ES-I3 (cell line): ENCODE measurements at regions not wholly inside any gene's neighbourhood (a gene's known extent, or its start where the extent isn't known, plus 50 kb on each side); places are given as distances from the start of the nearest gene placed in this dataset.

Experiments
- H3K36me3 ChIP-seq: 2 replicates; pipeline ENCODE4 v1.6.1; 2013; ENCODE audit warnings: mild to moderate bottlenecking, low read length, control low read depth, moderate library complexity; ENCODE audit not compliant: insufficient read depth
- H3K4me1 ChIP-seq: 2 replicates; pipeline ENCODE4 v1.6.1; 2013; ENCODE audit warnings: mild to moderate bottlenecking, control low read depth, low read length; ENCODE audit not compliant: insufficient read depth
- H3K9ac ChIP-seq: 2 replicates; pipeline ENCODE4 v1.6.1; 2013; ENCODE audit warnings: low read depth, mild to moderate bottlenecking, low read length, moderate library complexity
- H3K9me3 ChIP-seq: 2 replicates; pipeline ENCODE4 v1.6.1; 2013; ENCODE audit warnings: mild to moderate bottlenecking, low read length, moderate library complexity; ENCODE audit not compliant: control insufficient read depth, insufficient read depth

DNA sequence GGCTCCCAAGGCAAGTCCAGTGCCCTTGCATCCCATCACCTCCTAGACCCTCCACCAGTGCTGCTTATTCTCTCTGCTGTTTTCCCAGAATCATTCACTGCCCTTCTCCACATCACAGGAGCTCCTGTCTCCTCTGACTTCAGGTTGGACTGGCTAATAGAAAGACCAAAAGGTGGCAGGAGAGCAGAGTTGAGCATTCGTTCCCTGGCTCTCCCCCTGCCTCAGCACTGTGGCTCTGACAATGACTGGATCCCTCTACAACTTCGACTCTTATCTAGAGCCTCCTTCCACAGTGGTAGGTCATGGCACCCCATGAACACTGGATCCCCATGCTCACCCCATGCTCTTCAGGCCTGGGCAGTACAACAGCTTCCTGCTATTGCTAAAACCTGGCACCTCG, 243.6 kb downstream of the LRRN1 start:
- no peaks in the 10 kb centered on the region for H3K36me3 ChIP-seq
- H3K9me3 ChIP-seq, result no peaks in the 10 kb centered on the region
- H3K9ac ChIP-seq, result no peak overlapping the region
- H3K4me1 ChIP-seq, result no peaks in the 10 kb centered on the region; the same call in 1 of the 2 replicates

DNA sequence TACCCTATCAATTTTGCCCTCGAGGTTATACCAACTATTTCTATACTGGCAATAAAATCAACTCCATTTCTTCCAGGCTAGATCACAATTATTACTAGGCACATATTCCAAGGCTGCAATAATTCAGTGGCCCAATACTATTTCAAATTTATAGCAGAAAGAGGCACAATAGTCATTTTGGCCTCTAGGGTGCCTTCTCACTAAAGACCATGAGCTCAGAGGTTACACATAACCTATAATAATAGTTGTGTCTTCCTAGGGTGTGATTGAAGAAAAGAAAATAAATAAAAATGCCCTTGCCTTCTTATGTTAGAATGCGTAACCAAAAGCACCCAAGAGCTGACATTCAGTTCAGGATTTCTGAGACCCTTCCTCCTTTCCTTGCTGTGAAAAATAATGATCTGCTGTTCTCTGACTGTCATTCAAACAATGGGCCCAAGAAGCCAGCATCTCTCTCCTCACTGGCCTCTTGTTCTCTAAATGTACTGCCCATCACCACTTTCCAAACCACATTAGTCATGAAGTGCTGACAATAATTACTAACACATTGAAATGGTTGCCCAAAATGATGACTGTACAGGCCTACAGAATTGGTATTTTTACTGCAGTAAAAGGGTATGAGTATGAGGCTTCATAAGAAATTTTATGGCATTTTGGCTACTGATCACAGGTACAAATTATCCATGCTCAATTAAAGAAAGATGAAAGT, 244.8 kb downstream of the LRRN1 start:
- Histone ChIP-seq H3K4me1 (no peaks in the 10 kb centered on the region; the same call in 1 of the 2 replicates), H3K9ac (no peak overlapping the region), H3K36me3 (no peaks in the 10 kb centered on the region), H3K9me3 (no peaks in the 10 kb centered on the region)

DNA sequence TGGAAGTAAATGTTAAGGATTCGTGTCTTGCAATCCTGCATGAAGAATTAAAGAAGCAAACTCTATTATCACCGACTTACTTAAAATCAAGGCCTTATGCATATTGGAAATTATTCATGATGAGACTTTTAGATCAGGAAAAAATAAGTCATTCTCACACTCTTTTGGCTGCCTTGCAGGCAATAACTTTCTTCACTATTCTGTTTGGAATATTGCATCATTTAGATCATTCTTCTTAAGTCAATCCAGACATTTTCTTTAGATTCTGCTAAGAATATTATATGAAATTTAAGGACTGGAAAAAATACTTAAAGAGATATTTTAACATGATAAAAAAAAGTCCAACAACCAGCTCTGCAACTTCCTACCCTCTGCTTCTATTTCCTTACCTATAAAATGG, 245.4 kb downstream of the LRRN1 start:
- Histone ChIP-seq H3K9me3 (no peaks in the 10 kb centered on the region), H3K4me1 (no peaks in the 10 kb centered on the region; the same call in 1 of the 2 replicates), H3K9ac (no peak overlapping the region), H3K36me3 (no peaks in the 10 kb centered on the region)

DNA sequence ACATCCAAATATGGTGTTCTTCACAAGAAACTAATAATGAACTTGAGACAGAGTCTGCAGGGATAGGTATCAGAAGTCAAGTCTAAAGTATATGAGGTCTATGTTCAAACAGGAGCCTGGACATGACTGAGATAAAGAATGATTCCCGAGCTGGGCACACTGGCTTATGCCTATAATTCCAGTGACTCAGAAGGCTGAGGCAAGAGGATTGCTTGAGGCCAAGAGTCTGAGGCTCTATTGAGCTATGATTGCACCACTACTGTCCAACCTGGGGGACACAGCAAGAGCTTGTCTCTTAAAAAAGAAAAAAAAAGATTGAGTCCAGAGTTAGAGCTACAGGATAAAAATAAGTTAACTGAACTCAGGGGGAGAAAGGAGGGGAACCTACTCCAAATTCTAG, 246.5 kb downstream of the LRRN1 start:
- Histone ChIP-seq H3K4me1 (no peaks in the 10 kb centered on the region; the same call in 1 of the 2 replicates), H3K9me3 (no peaks in the 10 kb centered on the region), H3K9ac (no peak overlapping the region), H3K36me3 (no peaks in the 10 kb centered on the region)

DNA sequence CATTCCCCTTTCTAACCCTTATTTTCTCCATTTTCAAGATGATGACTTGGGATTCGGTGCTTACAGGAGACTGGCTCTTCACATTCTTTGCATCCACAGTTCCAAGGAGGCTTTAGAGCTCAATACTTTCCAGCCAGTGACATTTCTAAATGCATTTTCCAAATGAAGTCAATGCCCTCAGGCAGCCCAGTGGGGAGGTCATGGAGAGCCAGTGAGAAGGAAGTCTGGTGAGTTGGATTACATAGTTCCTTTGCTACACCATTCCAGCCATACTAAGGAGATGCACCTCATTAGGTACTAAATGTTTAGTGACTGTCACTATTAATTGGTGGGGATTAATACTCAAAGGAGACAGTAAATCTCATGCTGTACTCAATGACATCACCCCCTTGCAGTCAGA, 248.1 kb downstream of the LRRN1 start:
- H3K4me1 ChIP-seq, result no peaks in the 10 kb centered on the region; the same call in 1 of the 2 replicates

DNA sequence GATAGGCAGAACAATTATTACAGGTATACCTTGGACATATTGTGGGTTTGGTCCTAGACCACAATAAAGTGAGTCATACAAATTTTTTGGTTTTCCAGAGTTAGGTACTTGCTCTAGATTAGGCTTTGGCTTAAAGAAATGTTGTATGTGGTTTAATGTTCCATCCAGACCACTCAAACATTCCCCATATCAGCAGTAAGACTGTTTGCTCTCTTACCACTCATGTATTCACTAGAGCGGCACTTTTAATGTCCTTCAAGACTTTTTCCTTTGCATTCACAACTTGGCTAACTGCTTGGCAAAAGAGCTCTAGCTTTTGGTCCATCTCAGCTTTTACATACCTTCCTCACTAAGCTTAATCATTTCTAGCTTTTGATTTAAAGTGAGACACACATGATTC, 250.5 kb upstream of the SETMAR start:
- no peak overlapping the region for H3K9ac ChIP-seq
- H3K9me3 ChIP-seq, result no peaks in the 10 kb centered on the region
- H3K4me1 ChIP-seq, result no peaks in the 10 kb centered on the region
- H3K36me3 ChIP-seq, result no peaks in the 10 kb centered on the region

More for the DNA sequence above, 248.1 kb downstream of the LRRN1 start:
- H3K36me3 ChIP-seq, result no peaks in the 10 kb centered on the region
- H3K9me3 ChIP-seq, result no peaks in the 10 kb centered on the region
- H3K9ac ChIP-seq, result no peak overlapping the region

DNA sequence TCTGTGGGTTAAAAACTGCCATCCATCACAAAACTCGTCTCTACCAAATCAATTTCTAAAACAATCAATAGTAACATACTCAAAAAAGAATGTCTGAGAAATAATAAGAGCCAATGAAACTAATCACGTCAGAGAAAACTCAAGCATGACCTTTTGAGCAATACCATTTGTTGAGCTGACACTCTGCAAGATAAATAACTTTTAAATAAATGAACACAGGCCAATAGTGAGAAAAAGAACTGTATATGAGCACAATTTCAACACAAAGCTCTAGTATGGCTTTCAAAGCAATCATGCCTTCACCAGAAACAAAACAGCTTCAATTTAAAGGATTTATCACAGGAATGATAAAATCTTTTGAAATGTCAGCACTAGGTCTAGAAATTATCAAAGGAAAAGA, 249.2 kb upstream of the SETMAR start:
- no peaks in the 10 kb centered on the region for H3K9me3 ChIP-seq
- H3K4me1 ChIP-seq, result no peaks in the 10 kb centered on the region
- H3K9ac ChIP-seq, result no peak overlapping the region
- no peaks in the 10 kb centered on the region for H3K36me3 ChIP-seq

DNA sequence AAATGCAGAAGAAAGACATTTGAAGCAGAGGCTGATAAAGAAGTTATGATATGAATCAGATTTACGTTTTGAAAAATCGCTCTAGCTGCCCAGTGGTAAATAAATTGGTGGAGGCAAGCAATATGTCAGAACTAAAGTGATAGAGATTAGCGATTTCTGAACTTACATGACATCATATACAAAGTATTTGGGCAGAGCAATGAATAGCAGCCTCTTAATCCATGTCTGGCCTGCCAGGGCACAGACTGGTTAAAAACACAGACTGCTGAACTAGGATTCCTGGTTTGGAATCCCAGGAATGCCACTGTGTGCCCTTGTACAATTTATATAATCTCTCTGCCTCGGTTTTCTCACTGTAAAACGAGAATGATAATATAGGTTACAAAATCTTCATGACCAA, 243.1 kb upstream of the SETMAR start:
- Histone ChIP-seq H3K36me3 (no peaks in the 10 kb centered on the region), H3K4me1 (peaks cover 5% of the 10 kb centered on the region; the same call in 1 of the 2 replicates), H3K9ac (no peak overlapping the region), H3K9me3 (no peaks in the 10 kb centered on the region)

DNA sequence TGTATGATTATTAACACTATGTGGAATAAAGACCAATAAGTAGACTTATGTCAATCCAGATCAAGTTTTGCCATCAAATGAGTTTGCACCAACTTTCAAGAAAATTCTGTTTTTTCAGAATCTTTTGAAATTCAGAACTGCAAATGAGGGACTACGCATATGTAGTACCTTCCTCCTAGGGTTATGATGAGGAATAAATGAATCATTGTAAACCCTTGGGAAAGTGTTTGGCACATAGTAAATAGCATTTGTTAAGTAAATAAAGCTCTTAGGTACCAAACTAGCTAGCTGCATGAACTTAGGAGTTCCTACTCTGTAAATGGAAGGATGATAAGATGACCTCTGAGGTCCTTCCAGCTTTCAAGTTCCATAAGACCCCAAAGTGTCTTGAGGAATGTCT, 242.6 kb upstream of the SETMAR start:
- Histone ChIP-seq H3K36me3 (no peaks in the 10 kb centered on the region), H3K9me3 (no peaks in the 10 kb centered on the region), H3K4me1 (peaks cover 5% of the 10 kb centered on the region; the same call in 1 of the 2 replicates), H3K9ac (no peak overlapping the region)

DNA sequence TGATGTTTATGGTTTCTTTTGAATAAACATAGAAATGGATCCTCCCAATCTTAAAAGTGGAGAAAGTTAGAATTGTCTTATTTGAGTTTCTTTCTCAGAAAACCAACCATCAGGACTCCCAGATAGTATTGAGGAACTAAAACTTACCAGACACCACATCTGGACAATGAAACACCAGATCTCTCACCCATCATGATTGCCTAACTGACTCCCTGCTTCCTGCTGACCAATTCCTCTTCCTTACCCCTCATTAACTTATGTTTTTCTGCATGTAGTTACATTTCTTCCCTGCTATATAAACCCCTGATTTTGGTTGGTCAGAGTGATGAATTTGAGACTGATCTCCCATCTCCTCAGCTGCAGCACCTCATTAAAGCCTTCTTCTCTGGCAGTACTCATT, 242.0 kb upstream of the SETMAR start:
- no peaks in the 10 kb centered on the region for H3K36me3 ChIP-seq
- H3K4me1 ChIP-seq, result peaks cover 5% of the 10 kb centered on the region; the same call in 1 of the 2 replicates
- H3K9ac ChIP-seq, result no peak overlapping the region
- no peaks in the 10 kb centered on the region for H3K9me3 ChIP-seq

DNA sequence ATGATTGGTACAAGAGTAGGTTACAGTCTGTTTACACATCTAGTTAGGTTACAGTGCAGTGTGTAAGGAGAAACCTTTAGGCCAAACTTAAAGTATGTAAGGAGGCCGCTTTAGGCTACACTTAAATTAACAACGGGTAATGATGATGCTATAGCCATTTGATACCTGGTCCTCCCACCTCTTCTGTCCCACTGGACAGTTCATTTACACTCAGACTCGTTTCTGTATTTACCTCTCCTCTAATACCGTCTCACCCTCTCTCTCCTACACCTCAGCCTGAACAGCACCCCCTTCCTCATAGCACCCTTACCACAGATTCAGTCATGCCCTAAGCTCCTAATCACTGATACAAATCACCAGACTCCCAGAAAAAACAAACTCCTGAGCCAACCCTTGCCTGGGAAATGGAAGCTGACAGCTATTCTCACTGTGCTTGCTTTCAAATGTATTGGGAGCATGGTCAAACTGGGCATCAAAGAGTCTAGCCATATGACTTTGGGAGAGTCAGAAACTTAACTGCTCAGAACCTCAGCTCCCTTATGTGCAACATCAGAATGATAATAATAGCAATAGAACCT, 241.3 kb upstream of the SETMAR start:
- Histone ChIP-seq H3K4me1 (peaks cover 5% of the 10 kb centered on the region; the same call in 1 of the 2 replicates), H3K36me3 (no peaks in the 10 kb centered on the region), H3K9me3 (no peaks in the 10 kb centered on the region), H3K9ac (no peak overlapping the region)

DNA sequence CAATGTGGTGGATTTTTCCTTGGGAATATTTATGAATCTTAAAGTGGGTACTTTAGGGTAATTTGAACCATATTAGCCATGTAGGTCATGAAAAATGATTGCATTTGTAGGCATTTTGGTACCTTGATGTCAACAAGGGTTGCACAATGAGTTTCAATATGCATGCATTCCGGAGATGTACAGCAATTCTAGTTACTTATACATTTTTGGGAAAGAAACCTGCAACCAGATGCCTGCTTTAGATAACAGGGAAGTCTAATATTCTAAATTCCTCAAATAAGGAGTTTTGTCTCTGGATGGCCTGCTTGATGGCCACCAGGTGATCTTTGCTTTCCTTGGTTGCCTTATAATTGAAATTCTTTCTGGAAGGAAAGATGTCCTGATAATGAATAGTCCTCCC, 240.5 kb upstream of the SETMAR start:
- Histone ChIP-seq H3K9me3 (no peaks in the 10 kb centered on the region), H3K36me3 (no peaks in the 10 kb centered on the region), H3K9ac (no peak overlapping the region), H3K4me1 (peaks cover 5% of the 10 kb centered on the region; the same call in 1 of the 2 replicates)

DNA sequence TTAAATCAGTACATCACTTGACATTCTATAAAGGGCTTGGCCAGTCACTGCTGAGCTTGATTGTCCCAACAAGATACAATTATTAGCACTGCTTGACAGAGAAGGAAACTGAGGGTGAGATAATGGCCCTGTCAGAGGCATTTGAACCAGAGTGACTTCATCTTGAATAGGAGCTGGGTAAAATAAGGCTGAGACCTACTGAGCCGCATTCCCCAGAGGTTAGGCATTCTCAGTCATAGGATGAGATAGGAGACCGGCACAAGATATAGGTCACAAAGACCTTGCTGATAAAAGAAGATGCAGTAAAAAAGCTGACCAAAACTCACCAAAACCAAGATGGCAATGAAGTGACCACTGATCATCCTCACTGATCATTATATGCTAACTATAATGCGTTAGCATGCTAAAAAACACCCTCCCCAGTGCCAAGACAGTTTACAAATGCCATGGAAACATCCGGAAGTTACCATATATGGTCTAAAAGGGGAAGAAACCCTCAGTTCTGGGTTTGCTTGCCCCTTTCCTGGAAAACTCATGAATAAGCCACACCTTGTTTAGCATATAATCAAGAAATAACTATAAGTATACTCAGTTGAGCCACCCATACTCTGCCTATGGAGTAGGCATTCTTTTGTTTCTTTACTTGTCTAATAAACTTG, 239.1 kb upstream of the SETMAR start:
- peaks cover 5% of the 10 kb centered on the region; the same call in 1 of the 2 replicates for H3K4me1 ChIP-seq
- no peak overlapping the region for H3K9ac ChIP-seq
- H3K9me3 ChIP-seq, result no peaks in the 10 kb centered on the region
- no peaks in the 10 kb centered on the region for H3K36me3 ChIP-seq

DNA sequence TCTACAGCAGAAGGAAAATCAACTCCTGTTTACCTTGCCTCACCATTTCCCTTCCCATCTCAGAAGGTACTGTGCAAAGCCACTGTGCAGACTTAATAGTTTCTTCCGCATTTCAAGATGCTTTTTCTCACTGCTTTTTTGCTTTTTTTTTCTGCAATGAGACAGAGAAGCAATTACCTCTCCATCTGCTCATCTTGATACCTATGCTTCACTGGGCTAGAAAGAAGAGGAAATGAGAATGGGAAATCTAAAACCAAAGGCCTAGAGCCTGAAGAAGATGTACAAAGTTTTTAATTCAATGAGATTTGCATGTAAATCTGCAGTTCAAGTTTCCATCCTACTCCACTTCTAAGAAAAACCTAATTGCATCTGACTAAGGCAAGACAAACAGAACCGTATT, 238.1 kb upstream of the SETMAR start:
- Histone ChIP-seq H3K9me3 (no peaks in the 10 kb centered on the region), H3K4me1 (peaks cover 5% of the 10 kb centered on the region; the same call in 1 of the 2 replicates), H3K9ac (no peak overlapping the region), H3K36me3 (no peaks in the 10 kb centered on the region)

DNA sequence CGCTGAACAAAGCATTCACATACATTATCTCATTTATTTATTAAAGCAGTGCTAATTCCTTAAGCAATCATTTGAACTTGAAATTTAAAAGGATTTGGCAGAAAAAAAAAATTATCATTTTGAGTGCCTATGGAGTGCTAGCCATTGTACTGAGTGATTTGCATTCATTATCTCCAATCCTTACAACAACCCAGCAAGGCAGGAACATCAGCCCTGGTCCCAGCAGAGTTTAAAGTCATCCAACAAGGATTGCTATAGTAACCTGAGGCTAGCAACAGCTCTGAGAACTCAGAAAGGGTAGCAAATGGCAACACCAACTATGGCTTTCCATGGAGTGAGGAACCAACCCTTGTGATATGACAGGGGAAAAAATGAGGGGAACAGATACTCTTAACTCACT, 237.6 kb upstream of the SETMAR start:
- Histone ChIP-seq H3K9me3 (no peaks in the 10 kb centered on the region), H3K9ac (no peak overlapping the region), H3K36me3 (no peaks in the 10 kb centered on the region), H3K4me1 (peaks cover 2% of the 10 kb centered on the region; the same call in 1 of the 2 replicates)
